ENCODE measurements at regions not wholly inside any gene's neighbourhood (a gene's known extent, or its start where the extent isn't known, plus 50 kb on each side); places are given as distances from the start of the nearest gene placed in this dataset.

DNA sequence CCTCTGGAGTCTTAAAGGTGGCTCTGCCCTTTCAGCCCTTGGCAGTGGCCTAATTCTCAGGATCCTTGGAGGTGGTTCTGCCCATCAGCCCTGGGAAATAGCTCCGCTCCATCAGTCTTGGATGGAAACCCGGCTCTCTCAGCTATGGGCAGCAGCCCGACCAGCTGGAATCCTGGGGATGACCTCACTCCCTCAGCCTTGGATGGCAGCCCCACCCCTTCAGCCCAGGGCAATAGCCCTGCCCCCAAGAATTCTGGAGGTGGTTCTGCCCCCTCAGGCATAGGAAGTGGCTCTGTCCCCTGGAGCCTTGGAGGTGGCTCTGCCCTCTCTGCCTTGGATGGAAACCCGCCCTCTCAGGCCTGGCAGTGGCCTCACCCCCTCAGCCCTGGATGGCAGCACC lies 127.7 kb downstream of the RBMX2 start:
- Histone ChIP-seq H3K4me3 (no peak overlapping the region), H3K27me3 (no peaks in the 10 kb centered on the region), H3K4me1 (no peaks in the 10 kb centered on the region), H3K36me3 (no peaks in the 10 kb centered on the region), H3K27ac (no peak overlapping the region), H3K9me3 (no peaks in the 10 kb centered on the region)
- DNase-seq (no peak), ATAC-seq (no peak)
- 40% methylated on average over 1 of the region's 4 CpGs for WGBS (ENCODE audit: insufficient coverage, low coverage, low lambda C conversion rate, missing lambda C conversion rate)
- intact Hi-C loops (cut with DNase I), result no loop called here
- TF ChIP-seq, protein P1, sequence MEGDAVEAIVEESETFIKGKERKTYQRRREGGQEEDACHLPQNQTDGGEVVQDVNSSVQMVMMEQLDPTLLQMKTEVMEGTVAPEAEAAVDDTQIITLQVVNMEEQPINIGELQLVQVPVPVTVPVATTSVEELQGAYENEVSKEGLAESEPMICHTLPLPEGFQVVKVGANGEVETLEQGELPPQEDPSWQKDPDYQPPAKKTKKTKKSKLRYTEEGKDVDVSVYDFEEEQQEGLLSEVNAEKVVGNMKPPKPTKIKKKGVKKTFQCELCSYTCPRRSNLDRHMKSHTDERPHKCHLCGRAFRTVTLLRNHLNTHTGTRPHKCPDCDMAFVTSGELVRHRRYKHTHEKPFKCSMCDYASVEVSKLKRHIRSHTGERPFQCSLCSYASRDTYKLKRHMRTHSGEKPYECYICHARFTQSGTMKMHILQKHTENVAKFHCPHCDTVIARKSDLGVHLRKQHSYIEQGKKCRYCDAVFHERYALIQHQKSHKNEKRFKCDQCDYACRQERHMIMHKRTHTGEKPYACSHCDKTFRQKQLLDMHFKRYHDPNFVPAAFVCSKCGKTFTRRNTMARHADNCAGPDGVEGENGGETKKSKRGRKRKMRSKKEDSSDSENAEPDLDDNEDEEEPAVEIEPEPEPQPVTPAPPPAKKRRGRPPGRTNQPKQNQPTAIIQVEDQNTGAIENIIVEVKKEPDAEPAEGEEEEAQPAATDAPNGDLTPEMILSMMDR (IDR thresholded peaks at IDR 0.05), result no peak
- TF ChIP-seq POLR2A (IDR thresholded peaks at IDR 0.05), result no peak

DNA sequence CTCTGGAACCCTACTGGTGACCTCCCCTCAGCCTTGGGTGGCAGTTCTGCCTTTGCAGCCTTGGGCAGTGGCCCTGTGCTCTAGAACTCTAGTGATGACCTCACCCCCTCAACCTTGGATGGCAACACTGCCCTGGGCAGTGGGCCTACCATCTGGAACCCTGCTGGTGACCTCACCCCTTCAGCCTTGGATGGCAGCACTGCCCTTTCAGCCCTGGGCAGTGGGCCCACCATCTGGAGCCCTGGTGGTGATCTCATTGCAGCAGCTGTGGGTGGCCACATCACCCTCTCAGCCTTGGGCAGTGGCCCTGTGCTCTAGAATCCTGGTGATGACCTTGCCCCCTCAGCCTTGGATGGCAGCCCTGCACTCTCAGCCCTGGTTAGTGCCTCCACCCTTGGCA lies 129.3 kb downstream of the RBMX2 start:
- H3K36me3 ChIP-seq, result no peaks in the 10 kb centered on the region
- ATAC-seq, result peak in 2 of 4 donors; percentile 18 to 25
- H3K27me3 ChIP-seq, result no peaks in the 10 kb centered on the region
- no peak for DNase-seq
- no peak overlapping the region for H3K27ac ChIP-seq
- H3K4me3 ChIP-seq, result no peak overlapping the region
- intact Hi-C loops (cut with DNase I), result loop anchor here in 1 of 2 donors (10.0 kb wide), 1 partner anchor 384 kb away; no protein-coding TSS in a partner anchor
- no peaks in the 10 kb centered on the region for H3K9me3 ChIP-seq
- no peak for TF ChIP-seq POLR2A (IDR thresholded peaks at IDR 0.05)
- TF ChIP-seq, protein P1 (IDR thresholded peaks at IDR 0.05), result no peak
- no peaks in the 10 kb centered on the region for H3K4me1 ChIP-seq

DNA sequence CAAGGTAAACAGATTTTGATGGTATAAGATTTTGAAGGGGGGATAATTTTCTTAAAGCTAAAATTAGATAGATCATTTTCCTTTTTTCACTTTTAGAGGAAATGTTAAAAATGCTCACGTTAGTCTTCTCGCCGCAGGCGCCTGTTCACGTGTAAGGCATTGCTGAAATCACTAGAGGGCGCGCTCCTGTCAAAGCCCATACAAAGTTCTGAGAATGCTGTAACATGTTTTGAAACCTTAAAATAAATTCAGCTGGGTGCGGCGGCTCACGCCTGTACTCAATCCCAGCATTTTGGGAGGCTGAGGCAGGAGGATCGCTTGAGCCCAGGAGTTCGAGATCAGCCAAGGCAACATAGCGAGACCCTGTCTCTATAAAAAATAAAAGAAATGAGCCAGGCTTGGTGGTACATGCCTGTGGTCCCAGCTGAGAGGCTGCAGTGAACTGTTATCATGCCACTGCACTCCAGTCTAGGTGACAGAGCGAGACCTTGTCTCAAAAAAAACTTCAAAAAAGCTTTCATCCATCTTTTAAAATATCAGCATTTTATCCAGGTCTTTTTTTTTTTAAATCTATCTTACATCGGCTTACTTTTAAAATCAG lies 138.0 kb downstream of the RBMX2 start:
- H3K27ac ChIP-seq, result no peak overlapping the region
- no peaks in the 10 kb centered on the region for H3K27me3 ChIP-seq
- no peaks in the 10 kb centered on the region for H3K4me1 ChIP-seq
- peak; percentile 74 to 91 (median 76) for ATAC-seq
- H3K4me3 ChIP-seq, result no peak overlapping the region
- intact Hi-C loops (cut with DNase I), result loop anchor here (10.0 kb wide), 1 partner anchor 375 kb away; no protein-coding TSS in a partner anchor
- H3K36me3 ChIP-seq, result no peaks in the 10 kb centered on the region
- H3K9me3 ChIP-seq, result no peaks in the 10 kb centered on the region
- WGBS (ENCODE audit: insufficient coverage, low coverage, low lambda C conversion rate, missing lambda C conversion rate), result 4% methylated on average over 13 of the region's 15 CpGs
- peak in 2 of 3 donors; percentile 46 to 51 for DNase-seq
- TF ChIP-seq, protein P1 (IDR thresholded peaks at IDR 0.05), result peak; percentile 55 to 80 (median 76)
- TF ChIP-seq POLR2A (IDR thresholded peaks at IDR 0.05), result no peak

DNA sequence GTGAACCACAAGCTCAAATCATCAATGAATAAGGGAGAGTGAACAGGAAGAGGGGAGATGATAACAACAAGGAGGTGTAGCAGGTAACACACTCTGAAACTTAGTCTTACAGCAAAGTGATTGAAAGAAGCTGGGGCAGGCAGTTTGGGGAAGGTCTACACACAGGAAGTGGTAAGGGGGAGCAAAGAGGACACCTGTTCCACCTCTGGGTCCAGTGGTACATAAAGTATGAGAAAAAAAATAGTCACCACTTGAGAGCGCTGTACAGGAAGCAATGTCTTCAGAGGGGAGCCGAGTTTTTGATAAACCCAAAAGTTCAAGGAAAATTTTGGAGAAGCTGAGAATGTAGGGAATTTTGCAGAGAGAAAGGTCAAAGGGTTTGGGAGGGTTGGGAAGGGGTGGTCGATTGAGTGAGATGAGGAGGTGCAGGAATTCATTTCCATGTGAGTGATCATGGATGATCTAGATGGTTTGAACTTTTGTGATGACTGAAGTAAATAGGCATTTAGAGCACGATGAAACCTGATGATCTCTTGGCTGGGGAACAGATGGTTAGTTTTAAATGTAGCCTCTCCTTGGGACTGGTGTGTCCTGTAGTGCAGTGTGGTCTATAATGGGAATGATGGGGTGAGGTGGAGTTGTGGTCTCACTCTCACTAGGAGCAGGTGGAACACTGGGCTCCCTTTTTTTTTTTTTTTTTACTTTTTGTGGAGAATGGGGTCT lies 142.0 kb downstream of the RBMX2 start:
- no peak for TF ChIP-seq POLR2A (IDR thresholded peaks at IDR 0.05)
- TF ChIP-seq, protein P1 (IDR thresholded peaks at IDR 0.05), result no peak
- intact Hi-C loops (cut with DNase I), result loop anchor here in 1 of 2 donors (10.0 kb wide), 1 partner anchor 371 kb away; no protein-coding TSS in a partner anchor
- H3K27ac ChIP-seq, result no peak overlapping the region
- WGBS (ENCODE audit: insufficient coverage, low coverage, low lambda C conversion rate, missing lambda C conversion rate), result 45% methylated on average over 4 of the region's 4 CpGs
- H3K36me3 ChIP-seq, result no peaks in the 10 kb centered on the region
- ATAC-seq (no peak), DNase-seq (no peak)
- no peak overlapping the region for H3K4me3 ChIP-seq
- no peaks in the 10 kb centered on the region for H3K9me3 ChIP-seq
- no peaks in the 10 kb centered on the region for H3K4me1 ChIP-seq
- H3K27me3 ChIP-seq, result no peaks in the 10 kb centered on the region

Data from right lobe of liver (tissue), 6 donors.